WTC11 (cell line): ENCODE measurements at regions not wholly inside any gene's neighbourhood (a gene's known extent, or its start where the extent isn't known, plus 50 kb on each side); places are given as distances from the start of the nearest gene placed in this dataset.

Experiments
- ATAC-seq: fragments of 200-7000 bp; cut with Tn5 transposase; 2 replicates; pipeline ENCODE4 v1.10.0; 2021; ENCODE audit warnings: mild to moderate bottlenecking, moderate library complexity
- CTCF ChIA-PET: fragments of 300-600 bp; sonication (Branson Sonifier 250); formaldehyde crosslinking; loops from one replicate; lab custom pipeline; 2021; ENCODE audit warnings: antibody characterized with exemption; lab: Charles Lee
- POLR2A ChIA-PET: fragments of 350-600 bp; sonication (Branson Sonifier 250); formaldehyde crosslinking; loops from one replicate; lab custom pipeline; 2021; ENCODE audit warnings: antibody characterized with exemption; lab: Charles Lee
- DNase-seq: peaks from one replicate; pipeline ENCODE4 v3.0.0; 2021; ENCODE audit warnings: low spot score
- H3K27ac Mint-ChIP-seq: 2 replicates; pipeline ENCODE4 v1.8.0; 2021; ENCODE audit warnings: mixed read lengths
- H3K27me3 Mint-ChIP-seq: 2 replicates; pipeline ENCODE4 v1.8.0; 2021; ENCODE audit warnings: low read depth, mild to moderate bottlenecking, moderate library complexity, mixed read lengths
- H3K36me3 Mint-ChIP-seq: 2 replicates; pipeline ENCODE4 v1.8.0; 2021; ENCODE audit warnings: mixed read lengths
- H3K4me1 Mint-ChIP-seq: 2 replicates; pipeline ENCODE4 v1.8.0; 2022; ENCODE audit warnings: mixed read lengths
- H3K4me3 Mint-ChIP-seq: 2 replicates; pipeline ENCODE4 v1.8.0; 2021; ENCODE audit warnings: mild to moderate bottlenecking, moderate library complexity, mixed read lengths
- H3K9me3 Mint-ChIP-seq: 2 replicates; pipeline ENCODE4 v1.8.0; 2021; ENCODE audit warnings: mixed read lengths
- ATF1 ChIP-seq: sonication (generic); formaldehyde crosslinking; IDR thresholded peaks from 2 replicates; pipeline ENCODE4 v1.8.1; 2023; ENCODE audit warnings: mild to moderate bottlenecking, moderate library complexity, missing genetic modification reagents
- ELF4 ChIP-seq: sonication (generic); formaldehyde crosslinking; IDR thresholded peaks from 2 replicates; pipeline ENCODE4 v1.8.1; 2022; ENCODE audit warnings: low read depth, mild to moderate bottlenecking, moderate library complexity, missing genetic modification reagents
- FOXJ3 ChIP-seq: sonication (generic); formaldehyde crosslinking; IDR thresholded peaks from 2 replicates; pipeline ENCODE4 v1.9.0; 2021; ENCODE audit warnings: missing genetic modification reagents, mild to moderate bottlenecking, borderline replicate concordance
- FOXK1 ChIP-seq: sonication (generic); formaldehyde crosslinking; IDR thresholded peaks from 2 replicates; pipeline ENCODE4 v1.8.0; 2022; ENCODE audit warnings: mild to moderate bottlenecking, moderate library complexity, missing genetic modification reagents
- HMGA2 ChIP-seq: fragments of 250-450 bp; sonication (Bioruptor Pico); IDR thresholded peaks from 2 replicates; pipeline ENCODE4 v1.4.0; 2021; ENCODE audit warnings: mild to moderate bottlenecking, moderate library complexity
- IRF1 ChIP-seq: sonication (generic); formaldehyde crosslinking; IDR thresholded peaks from 2 replicates; pipeline ENCODE4 v1.8.0; 2023; ENCODE audit warnings: missing genetic modification reagents
- JAZF1 ChIP-seq: fragments of 250-450 bp; sonication (Bioruptor Pico); IDR thresholded peaks from 2 replicates; pipeline ENCODE4 v1.9.0; 2021; ENCODE audit warnings: moderate library complexity, mild to moderate bottlenecking, inconsistent platforms
- NR1H2 ChIP-seq: sonication (generic); formaldehyde crosslinking; IDR thresholded peaks from 2 replicates; pipeline ENCODE4 v1.9.0; 2021; ENCODE audit warnings: mild to moderate bottlenecking, moderate library complexity, missing genetic modification reagents
- NR2C2 ChIP-seq: sonication (generic); formaldehyde crosslinking; IDR thresholded peaks from 2 replicates; pipeline ENCODE4 v1.8.0; 2022; ENCODE audit warnings: mild to moderate bottlenecking, missing genetic modification reagents
- OVOL2 ChIP-seq: fragments of 250-450 bp; sonication (Bioruptor Pico); IDR thresholded peaks from 2 replicates; pipeline ENCODE4 v1.9.0; 2021; ENCODE audit warnings: mild to moderate bottlenecking, borderline replicate concordance
- SP1 ChIP-seq: sonication (generic); formaldehyde crosslinking; conservative IDR thresholded peaks from 2 replicates; pipeline ENCODE4 v1.8.1; 2022; ENCODE audit warnings: missing genetic modification reagents
- USF2 ChIP-seq: sonication (generic); formaldehyde crosslinking; IDR thresholded peaks from 2 replicates; pipeline ENCODE4 v1.8.1; 2023; ENCODE audit warnings: mild to moderate bottlenecking, missing genetic modification reagents, moderate library complexity
- ZNF423 ChIP-seq: fragments of 250-450 bp; sonication (Bioruptor Pico); IDR thresholded peaks from 2 replicates; pipeline ENCODE4 v2.1.2; 2022; ENCODE audit warnings: mild to moderate bottlenecking, moderate library complexity
- ZNF671 ChIP-seq: fragments of 250-450 bp; sonication (Bioruptor Pico); IDR thresholded peaks from 2 replicates; pipeline ENCODE4 v1.8.0; 2021; ENCODE audit warnings: mild to moderate bottlenecking
- TF ChIP-seq, protein P1 (sequence below): fragments of 250-450 bp; sonication (Bioruptor Pico); IDR thresholded peaks from 2 replicates; pipeline ENCODE4 v1.8.0; 2021; ENCODE audit warnings: mild to moderate bottlenecking
- TF ChIP-seq, protein P2 (sequence below): sonication (generic); formaldehyde crosslinking; conservative IDR thresholded peaks from 2 replicates; pipeline ENCODE4 v1.8.1; 2022; ENCODE audit warnings: mild to moderate bottlenecking, missing genetic modification reagents
- TF ChIP-seq, protein P3 (sequence below): fragments of 250-450 bp; sonication (Bioruptor Pico); IDR thresholded peaks from 2 replicates; pipeline ENCODE4 v1.9.0; 2021; ENCODE audit warnings: mild to moderate bottlenecking, borderline replicate concordance
- TF ChIP-seq, protein P4 (sequence below): fragments of 250-450 bp; sonication (Bioruptor Pico); IDR thresholded peaks from 2 replicates; pipeline ENCODE4 v1.9.0; 2021; ENCODE audit warnings: mild to moderate bottlenecking
- TF ChIP-seq, protein P5 (sequence below): fragments of 250-450 bp; sonication (Bioruptor Pico); IDR thresholded peaks from 2 replicates; pipeline ENCODE4 v1.9.0; 2021; ENCODE audit warnings: moderate library complexity, mild to moderate bottlenecking, inconsistent platforms, borderline replicate concordance
- TF ChIP-seq, protein P6 (sequence below): sonication (generic); formaldehyde crosslinking; IDR thresholded peaks from 2 replicates; pipeline ENCODE4 v1.8.0; 2022; ENCODE audit warnings: mild to moderate bottlenecking, missing genetic modification reagents

- POLR2A ChIA-PET = no interaction called here
- CTCF ChIA-PET = no interaction called here
- Mint-ChIP-seq H3K36me3 (no peaks in the 10 kb centered on the region), H3K4me3 (no peak overlapping the region), H3K4me1 (peaks cover 20% of the 10 kb centered on the region), H3K27ac (no peak overlapping the region)
- no peak for ATAC-seq
- TF ChIP-seq, protein P1, sequence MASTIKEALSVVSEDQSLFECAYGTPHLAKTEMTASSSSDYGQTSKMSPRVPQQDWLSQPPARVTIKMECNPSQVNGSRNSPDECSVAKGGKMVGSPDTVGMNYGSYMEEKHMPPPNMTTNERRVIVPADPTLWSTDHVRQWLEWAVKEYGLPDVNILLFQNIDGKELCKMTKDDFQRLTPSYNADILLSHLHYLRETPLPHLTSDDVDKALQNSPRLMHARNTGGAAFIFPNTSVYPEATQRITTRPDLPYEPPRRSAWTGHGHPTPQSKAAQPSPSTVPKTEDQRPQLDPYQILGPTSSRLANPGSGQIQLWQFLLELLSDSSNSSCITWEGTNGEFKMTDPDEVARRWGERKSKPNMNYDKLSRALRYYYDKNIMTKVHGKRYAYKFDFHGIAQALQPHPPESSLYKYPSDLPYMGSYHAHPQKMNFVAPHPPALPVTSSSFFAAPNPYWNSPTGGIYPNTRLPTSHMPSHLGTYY = no peak
- TF ChIP-seq, protein P2, sequence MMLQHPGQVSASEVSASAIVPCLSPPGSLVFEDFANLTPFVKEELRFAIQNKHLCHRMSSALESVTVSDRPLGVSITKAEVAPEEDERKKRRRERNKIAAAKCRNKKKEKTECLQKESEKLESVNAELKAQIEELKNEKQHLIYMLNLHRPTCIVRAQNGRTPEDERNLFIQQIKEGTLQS = no peak
- TF ChIP-seq NR2C2 (CRISPR knock-in tag) (no peak), FOXK1 (no peak)
- TF ChIP-seq, protein P3, sequence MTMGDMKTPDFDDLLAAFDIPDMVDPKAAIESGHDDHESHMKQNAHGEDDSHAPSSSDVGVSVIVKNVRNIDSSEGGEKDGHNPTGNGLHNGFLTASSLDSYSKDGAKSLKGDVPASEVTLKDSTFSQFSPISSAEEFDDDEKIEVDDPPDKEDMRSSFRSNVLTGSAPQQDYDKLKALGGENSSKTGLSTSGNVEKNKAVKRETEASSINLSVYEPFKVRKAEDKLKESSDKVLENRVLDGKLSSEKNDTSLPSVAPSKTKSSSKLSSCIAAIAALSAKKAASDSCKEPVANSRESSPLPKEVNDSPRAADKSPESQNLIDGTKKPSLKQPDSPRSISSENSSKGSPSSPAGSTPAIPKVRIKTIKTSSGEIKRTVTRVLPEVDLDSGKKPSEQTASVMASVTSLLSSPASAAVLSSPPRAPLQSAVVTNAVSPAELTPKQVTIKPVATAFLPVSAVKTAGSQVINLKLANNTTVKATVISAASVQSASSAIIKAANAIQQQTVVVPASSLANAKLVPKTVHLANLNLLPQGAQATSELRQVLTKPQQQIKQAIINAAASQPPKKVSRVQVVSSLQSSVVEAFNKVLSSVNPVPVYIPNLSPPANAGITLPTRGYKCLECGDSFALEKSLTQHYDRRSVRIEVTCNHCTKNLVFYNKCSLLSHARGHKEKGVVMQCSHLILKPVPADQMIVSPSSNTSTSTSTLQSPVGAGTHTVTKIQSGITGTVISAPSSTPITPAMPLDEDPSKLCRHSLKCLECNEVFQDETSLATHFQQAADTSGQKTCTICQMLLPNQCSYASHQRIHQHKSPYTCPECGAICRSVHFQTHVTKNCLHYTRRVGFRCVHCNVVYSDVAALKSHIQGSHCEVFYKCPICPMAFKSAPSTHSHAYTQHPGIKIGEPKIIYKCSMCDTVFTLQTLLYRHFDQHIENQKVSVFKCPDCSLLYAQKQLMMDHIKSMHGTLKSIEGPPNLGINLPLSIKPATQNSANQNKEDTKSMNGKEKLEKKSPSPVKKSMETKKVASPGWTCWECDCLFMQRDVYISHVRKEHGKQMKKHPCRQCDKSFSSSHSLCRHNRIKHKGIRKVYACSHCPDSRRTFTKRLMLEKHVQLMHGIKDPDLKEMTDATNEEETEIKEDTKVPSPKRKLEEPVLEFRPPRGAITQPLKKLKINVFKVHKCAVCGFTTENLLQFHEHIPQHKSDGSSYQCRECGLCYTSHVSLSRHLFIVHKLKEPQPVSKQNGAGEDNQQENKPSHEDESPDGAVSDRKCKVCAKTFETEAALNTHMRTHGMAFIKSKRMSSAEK (CRISPR knock-in tag) = no peak
- TF ChIP-seq, protein P4, sequence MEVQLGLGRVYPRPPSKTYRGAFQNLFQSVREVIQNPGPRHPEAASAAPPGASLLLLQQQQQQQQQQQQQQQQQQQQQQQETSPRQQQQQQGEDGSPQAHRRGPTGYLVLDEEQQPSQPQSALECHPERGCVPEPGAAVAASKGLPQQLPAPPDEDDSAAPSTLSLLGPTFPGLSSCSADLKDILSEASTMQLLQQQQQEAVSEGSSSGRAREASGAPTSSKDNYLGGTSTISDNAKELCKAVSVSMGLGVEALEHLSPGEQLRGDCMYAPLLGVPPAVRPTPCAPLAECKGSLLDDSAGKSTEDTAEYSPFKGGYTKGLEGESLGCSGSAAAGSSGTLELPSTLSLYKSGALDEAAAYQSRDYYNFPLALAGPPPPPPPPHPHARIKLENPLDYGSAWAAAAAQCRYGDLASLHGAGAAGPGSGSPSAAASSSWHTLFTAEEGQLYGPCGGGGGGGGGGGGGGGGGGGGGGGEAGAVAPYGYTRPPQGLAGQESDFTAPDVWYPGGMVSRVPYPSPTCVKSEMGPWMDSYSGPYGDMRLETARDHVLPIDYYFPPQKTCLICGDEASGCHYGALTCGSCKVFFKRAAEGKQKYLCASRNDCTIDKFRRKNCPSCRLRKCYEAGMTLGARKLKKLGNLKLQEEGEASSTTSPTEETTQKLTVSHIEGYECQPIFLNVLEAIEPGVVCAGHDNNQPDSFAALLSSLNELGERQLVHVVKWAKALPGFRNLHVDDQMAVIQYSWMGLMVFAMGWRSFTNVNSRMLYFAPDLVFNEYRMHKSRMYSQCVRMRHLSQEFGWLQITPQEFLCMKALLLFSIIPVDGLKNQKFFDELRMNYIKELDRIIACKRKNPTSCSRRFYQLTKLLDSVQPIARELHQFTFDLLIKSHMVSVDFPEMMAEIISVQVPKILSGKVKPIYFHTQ (CRISPR knock-in tag) = no peak
- TF ChIP-seq, all 79 proteins: peak for 0
- no peak for DNase-seq
- H3K27me3 Mint-ChIP-seq = no peaks in the 10 kb centered on the region
- no peaks in the 10 kb centered on the region for H3K9me3 Mint-ChIP-seq
Observed at GRCh38 chr3:117622171-117622841, 912.7 kb downstream of the TUSC7 start.

GRCh38 chr3:117624424-117624823, 914.8 kb downstream of the TUSC7 start:
- Mint-ChIP-seq H3K27ac (no peak overlapping the region), H3K4me1 (peaks cover 36% of the 10 kb centered on the region), H3K36me3 (no peaks in the 10 kb centered on the region), H3K27me3 (no peaks in the 10 kb centered on the region), H3K9me3 (no peaks in the 10 kb centered on the region), H3K4me3 (no peak overlapping the region)
- ChIA-PET POLR2A (no interaction called here), CTCF (no interaction called here)
- no peak for ATAC-seq
- DNase-seq = no peak
- TF ChIP-seq USF2 (CRISPR knock-in tag) = no peak
- TF ChIP-seq, protein P5, sequence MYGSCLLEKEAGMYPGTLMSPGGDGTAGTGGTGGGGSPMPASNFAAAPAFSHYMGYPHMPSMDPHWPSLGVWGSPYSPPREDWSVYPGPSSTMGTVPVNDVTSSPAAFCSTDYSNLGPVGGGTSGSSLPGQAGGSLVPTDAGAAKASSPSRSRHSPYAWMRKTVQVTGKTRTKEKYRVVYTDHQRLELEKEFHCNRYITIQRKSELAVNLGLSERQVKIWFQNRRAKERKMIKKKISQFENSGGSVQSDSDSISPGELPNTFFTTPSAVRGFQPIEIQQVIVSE = no peak
- TF ChIP-seq, protein P6, sequence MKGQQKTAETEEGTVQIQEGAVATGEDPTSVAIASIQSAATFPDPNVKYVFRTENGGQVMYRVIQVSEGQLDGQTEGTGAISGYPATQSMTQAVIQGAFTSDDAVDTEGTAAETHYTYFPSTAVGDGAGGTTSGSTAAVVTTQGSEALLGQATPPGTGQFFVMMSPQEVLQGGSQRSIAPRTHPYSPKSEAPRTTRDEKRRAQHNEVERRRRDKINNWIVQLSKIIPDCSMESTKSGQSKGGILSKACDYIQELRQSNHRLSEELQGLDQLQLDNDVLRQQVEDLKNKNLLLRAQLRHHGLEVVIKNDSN (CRISPR knock-in tag) = no peak
- no peak for TF ChIP-seq ZNF423 (CRISPR knock-in tag)
- no peak for TF ChIP-seq NR1H2 (CRISPR knock-in tag)
- TF ChIP-seq ZNF671 (CRISPR knock-in tag) = no peak
- TF ChIP-seq ELF4 (CRISPR knock-in tag) = no peak
- no peak for TF ChIP-seq NR2C2 (CRISPR knock-in tag)
- TF ChIP-seq IRF1 (CRISPR knock-in tag) = no peak
- no peak for TF ChIP-seq SP1 (CRISPR knock-in tag)
- no peak for TF ChIP-seq JAZF1 (CRISPR knock-in tag)
- TF ChIP-seq OVOL2 = no peak
- TF ChIP-seq, protein P4 (CRISPR knock-in tag) = no peak
- no peak for TF ChIP-seq FOXJ3 (CRISPR knock-in tag)
- TF ChIP-seq ATF1 (CRISPR knock-in tag) = no peak
- no peak for TF ChIP-seq HMGA2
